ENCODE measurements at regions not wholly inside any gene's neighbourhood (a gene's known extent, or its start where the extent isn't known, plus 50 kb on each side); places are given as distances from the start of the nearest gene placed in this dataset.

- intact Hi-C loops (cut with DNase I), result no loop called here
- ATAC-seq, result no peak
These were observed 132.8 kb upstream of the MYO16 start for GRCh38 chr13:108496362-108497210.

GRCh38 chr13:108500711-108501110 is 128.7 kb upstream of the MYO16 start:
- no peak for DNase-seq (ENCODE audit: missing footprints)
- intact Hi-C loops (cut with DNase I), result no loop called here
- no peak for ATAC-seq

More at GRCh38 chr13:108496362-108497210, 132.8 kb upstream of the MYO16 start:
- DNase-seq (ENCODE audit: missing footprints), result no peak

GRCh38 chr13:108508263-108508662 is 121.1 kb upstream of the MYO16 start:
- intact Hi-C loops (cut with DNase I), result no loop called here
- no peak for ATAC-seq
- DNase-seq (ENCODE audit: missing footprints), result no peak

GRCh38 chr13:108525827-108526226 is 103.6 kb upstream of the MYO16 start:
- DNase-seq (ENCODE audit: missing footprints), result no peak
- intact Hi-C loops (cut with DNase I), result no loop called here
- ATAC-seq, result peak; percentile 34

- ATAC-seq, result no peak
These were observed 103.1 kb upstream of the MYO16 start for GRCh38 chr13:108526286-108526685.

GRCh38 chr13:108527844-108528243 is 101.6 kb upstream of the MYO16 start:
- ATAC-seq (no peak), DNase-seq (ENCODE audit: missing footprints) (no peak)
- intact Hi-C loops (cut with DNase I), result no loop called here

More at GRCh38 chr13:108526286-108526685, 103.1 kb upstream of the MYO16 start:
- no peak for DNase-seq (ENCODE audit: missing footprints)
- intact Hi-C loops (cut with DNase I), result no loop called here

GRCh38 chr13:108528303-108528702 is 101.1 kb upstream of the MYO16 start:
- intact Hi-C loops (cut with DNase I), result no loop called here
- ATAC-seq, result no peak
- no peak for DNase-seq (ENCODE audit: missing footprints)

GRCh38 chr13:108533842-108534241 is 95.6 kb upstream of the MYO16 start:
- intact Hi-C loops (cut with DNase I), result no loop called here
- DNase-seq (ENCODE audit: missing footprints) (no peak), ATAC-seq (no peak)

- DNase-seq (ENCODE audit: missing footprints) (no peak), ATAC-seq (no peak)
- intact Hi-C loops (cut with DNase I), result no loop called here
These were observed 94.7 kb upstream of the MYO16 start for GRCh38 chr13:108534728-108535127.

GRCh38 chr13:108549934-108550333 is 79.5 kb upstream of the MYO16 start:
- ATAC-seq (no peak), DNase-seq (ENCODE audit: missing footprints) (no peak)
- intact Hi-C loops (cut with DNase I), result no loop called here

- ATAC-seq, result no peak
- intact Hi-C loops (cut with DNase I), result no loop called here
- DNase-seq (ENCODE audit: missing footprints), result no peak
These were observed 77.7 kb upstream of the MYO16 start for GRCh38 chr13:108551674-108552073.

GRCh38 chr13:108558489-108558888 is 70.9 kb upstream of the MYO16 start:
- ATAC-seq (no peak), DNase-seq (ENCODE audit: missing footprints) (no peak)

GRCh38 chr13:108560093-108560492 is 69.3 kb upstream of the MYO16 start:
- ATAC-seq (no peak), DNase-seq (ENCODE audit: missing footprints) (no peak)
- intact Hi-C loops (cut with DNase I), result no loop called here

More at GRCh38 chr13:108558489-108558888, 70.9 kb upstream of the MYO16 start:
- intact Hi-C loops (cut with DNase I), result no loop called here

GRCh38 chr13:108561149-108561548 is 68.3 kb upstream of the MYO16 start:
- no peak for ATAC-seq

GRCh38 chr13:108566413-108567170 is 62.8 kb upstream of the MYO16 start:
- no peak for DNase-seq (ENCODE audit: missing footprints)
- ATAC-seq, result no peak
- intact Hi-C loops (cut with DNase I), result no loop called here

More at GRCh38 chr13:108561149-108561548, 68.3 kb upstream of the MYO16 start:
- intact Hi-C loops (cut with DNase I), result no loop called here
- no peak for DNase-seq (ENCODE audit: missing footprints)

- intact Hi-C loops (cut with DNase I), result no loop called here
- ATAC-seq, result no peak
- no peak for DNase-seq (ENCODE audit: missing footprints)
These were observed 56.6 kb upstream of the MYO16 start for GRCh38 chr13:108572782-108573211.

GRCh38 chr13:108573455-108573854 is 56.0 kb upstream of the MYO16 start:
- ATAC-seq, result no peak
- no peak for DNase-seq (ENCODE audit: missing footprints)
- intact Hi-C loops (cut with DNase I), result no loop called here

GRCh38 chr13:108574856-108575255 is 54.6 kb upstream of the MYO16 start:
- DNase-seq (ENCODE audit: missing footprints), result no peak
- intact Hi-C loops (cut with DNase I), result no loop called here
- no peak for ATAC-seq

GRCh38 chr13:108575430-108575829 is 54.0 kb upstream of the MYO16 start:
- no peak for DNase-seq (ENCODE audit: missing footprints)
- intact Hi-C loops (cut with DNase I), result no loop called here
- no peak for ATAC-seq

Measured in Right ventricle myocardium inferior (tissue), 1 donor.